SU-DHL-6 (cell line): ENCODE measurements at regions not wholly inside any gene's neighbourhood (a gene's known extent, or its start where the extent isn't known, plus 50 kb on each side); places are given as distances from the start of the nearest gene placed in this dataset.

Source experiments
- H2AFZ ChIP-seq: fragments of 200-600 bp; sonication (generic); 2 replicates; pipeline ENCODE4 v1.6.1; 2014; ENCODE audit warnings: low read depth, mild to moderate bottlenecking, moderate library complexity, mixed read lengths, antibody characterized with exemption, low read length; ENCODE audit not compliant: severe bottlenecking
- H3F3A ChIP-seq: fragments of 200-600 bp; shearing (Covaris generic); 2 replicates; pipeline ENCODE4 v1.6.0; 2016; ENCODE audit warnings: antibody characterized with exemption, mild to moderate bottlenecking; ENCODE audit not compliant: insufficient read depth
- H3K27ac ChIP-seq: fragments of 200-600 bp; sonication (generic); 2 replicates; pipeline ENCODE4 v1.5.1; 2016; ENCODE audit warnings: low read depth, mild to moderate bottlenecking, low read length, moderate library complexity, mixed read lengths
- H3K27me3 ChIP-seq: fragments of 200-600 bp; sonication (generic), shearing (Covaris generic); 2 replicates; pipeline ENCODE4 v1.6.0; 2014; ENCODE audit warnings: mild to moderate bottlenecking, low read length
- H3K36me3 ChIP-seq: fragments of 200-600 bp; sonication (generic); 2 replicates; pipeline ENCODE4 v1.6.1; 2014; ENCODE audit warnings: mild to moderate bottlenecking, low read length, mixed read lengths
- H3K4me2 ChIP-seq: fragments of 300-600, 200-600 bp; shearing (Covaris generic), sonication (generic); 2 replicates; pipeline ENCODE4 v1.6.0; 2014; ENCODE audit warnings: low read length, low read depth, mild to moderate bottlenecking; ENCODE audit not compliant: poor library complexity, severe bottlenecking
- H3K4me3 ChIP-seq: fragments of 200-600 bp; sonication (generic); 2 replicates; pipeline ENCODE4 v1.5.1; 2014; ENCODE audit warnings: antibody characterized with exemption, low read length, mild to moderate bottlenecking, mixed read lengths; ENCODE audit not compliant: insufficient read depth, poor library complexity, severe bottlenecking
- H3K79me2 ChIP-seq: fragments of 200-600 bp; sonication (generic); 2 replicates; pipeline ENCODE4 v1.6.1; 2014; ENCODE audit warnings: mild to moderate bottlenecking, low read length, moderate library complexity; ENCODE audit not compliant: insufficient read depth
- H3K9ac ChIP-seq: fragments of 200-600 bp; sonication (generic); 2 replicates; pipeline ENCODE4 v1.7.0; 2014; ENCODE audit warnings: mild to moderate bottlenecking, low read length
- H3K9me2 ChIP-seq: fragments of 200-600 bp; sonication (generic); replicated peaks from 2 replicates; pipeline ENCODE4 v1.6.1; 2014; ENCODE audit warnings: low read length; ENCODE audit not compliant: insufficient read depth
- H3K9me3 ChIP-seq: fragments of 200-600 bp; sonication (generic); 2 replicates; pipeline ENCODE4 v1.6.1; 2014; ENCODE audit warnings: low read length, mixed read lengths; ENCODE audit not compliant: insufficient read depth
- H4K20me1 ChIP-seq: fragments of 200-600 bp; sonication (generic); 2 replicates; pipeline ENCODE4 v1.6.1; 2014; ENCODE audit warnings: low read depth, mild to moderate bottlenecking, antibody characterized with exemption, low read length, moderate library complexity, mixed read lengths
- EZH2phosphoT487 ChIP-seq: fragments of 200-600 bp; sonication (generic), shearing (Covaris generic); conservative IDR thresholded peaks from 2 replicates; pipeline ENCODE4 v1.6.1; 2018; ENCODE audit warnings: mild to moderate bottlenecking, antibody characterized with exemption, low read length, moderate library complexity, mixed read lengths
- TF ChIP-seq, protein P1 (sequence below): fragments of 200-600 bp; sonication (generic); IDR thresholded peaks from one replicate; pipeline ENCODE4 v1.5.1; 2017; ENCODE audit warnings: antibody characterized with exemption, mild to moderate bottlenecking, low read length, moderate library complexity; ENCODE audit not compliant: insufficient read depth, poor library complexity, severe bottlenecking

DNA sequence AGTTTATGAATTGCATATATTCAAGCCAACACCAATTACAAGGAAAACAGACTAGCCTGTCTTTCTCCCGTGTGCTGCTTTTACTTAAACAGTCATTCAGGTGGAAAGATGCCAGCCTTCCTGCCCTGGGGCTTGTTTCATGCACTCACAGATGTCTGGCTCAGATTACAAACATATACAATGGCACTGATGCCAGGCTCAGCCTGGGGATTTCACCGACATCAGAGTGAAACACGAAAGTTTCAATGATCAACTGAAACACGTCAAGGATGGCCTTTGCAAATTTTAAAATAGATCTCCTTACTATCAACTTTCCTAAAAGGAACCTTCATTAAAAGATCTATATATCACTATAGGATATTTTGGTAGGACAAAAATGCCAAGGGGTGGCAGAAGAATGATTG lies 1576.5 kb downstream of the EFNA5 start:
- no peak overlapping the region for H3K4me3 ChIP-seq
- H4K20me1 ChIP-seq = no peaks in the 10 kb centered on the region
- no peaks in the 10 kb centered on the region for H3K9me3 ChIP-seq
- no peak overlapping the region for H3K4me2 ChIP-seq
- H3K79me2 ChIP-seq = no peaks in the 10 kb centered on the region
- H3F3A ChIP-seq = no peaks in the 10 kb centered on the region
- TF ChIP-seq, protein P1, sequence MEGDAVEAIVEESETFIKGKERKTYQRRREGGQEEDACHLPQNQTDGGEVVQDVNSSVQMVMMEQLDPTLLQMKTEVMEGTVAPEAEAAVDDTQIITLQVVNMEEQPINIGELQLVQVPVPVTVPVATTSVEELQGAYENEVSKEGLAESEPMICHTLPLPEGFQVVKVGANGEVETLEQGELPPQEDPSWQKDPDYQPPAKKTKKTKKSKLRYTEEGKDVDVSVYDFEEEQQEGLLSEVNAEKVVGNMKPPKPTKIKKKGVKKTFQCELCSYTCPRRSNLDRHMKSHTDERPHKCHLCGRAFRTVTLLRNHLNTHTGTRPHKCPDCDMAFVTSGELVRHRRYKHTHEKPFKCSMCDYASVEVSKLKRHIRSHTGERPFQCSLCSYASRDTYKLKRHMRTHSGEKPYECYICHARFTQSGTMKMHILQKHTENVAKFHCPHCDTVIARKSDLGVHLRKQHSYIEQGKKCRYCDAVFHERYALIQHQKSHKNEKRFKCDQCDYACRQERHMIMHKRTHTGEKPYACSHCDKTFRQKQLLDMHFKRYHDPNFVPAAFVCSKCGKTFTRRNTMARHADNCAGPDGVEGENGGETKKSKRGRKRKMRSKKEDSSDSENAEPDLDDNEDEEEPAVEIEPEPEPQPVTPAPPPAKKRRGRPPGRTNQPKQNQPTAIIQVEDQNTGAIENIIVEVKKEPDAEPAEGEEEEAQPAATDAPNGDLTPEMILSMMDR = no peak
- TF ChIP-seq EZH2phosphoT487 = no peak
- no peaks in the 10 kb centered on the region for H3K27me3 ChIP-seq
- no peak overlapping the region for H3K9ac ChIP-seq
- no peaks in the 10 kb centered on the region for H3K36me3 ChIP-seq
- H3K27ac ChIP-seq = no peak overlapping the region
- H2AFZ ChIP-seq = no peak overlapping the region
- H3K9me2 ChIP-seq = no peaks in the 10 kb centered on the region

DNA sequence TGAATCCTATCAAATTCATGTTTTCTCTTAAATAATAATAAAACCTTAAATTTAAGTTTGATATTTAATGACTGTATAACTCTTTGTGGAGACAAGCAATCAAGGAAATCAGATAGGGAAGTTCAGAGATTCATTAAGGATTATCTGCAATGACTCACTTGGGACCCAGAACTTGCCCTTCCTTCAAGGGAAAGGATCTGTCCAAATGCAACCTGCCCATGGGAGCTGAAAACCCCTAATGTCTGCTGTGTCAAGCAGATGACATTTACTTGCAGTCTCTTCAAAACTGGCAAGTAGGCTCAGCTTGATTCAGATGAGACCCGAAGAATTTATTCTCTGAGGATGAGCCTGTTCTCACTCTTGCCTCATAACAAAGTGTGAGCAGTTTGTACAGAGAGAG lies 1577.6 kb downstream of the EFNA5 start:
- H3K4me2 ChIP-seq = no peak overlapping the region
- H3K9me3 ChIP-seq = no peaks in the 10 kb centered on the region
- no peaks in the 10 kb centered on the region for H3K36me3 ChIP-seq
- H3K79me2 ChIP-seq = no peaks in the 10 kb centered on the region
- no peak overlapping the region for H2AFZ ChIP-seq
- no peak overlapping the region for H3K4me3 ChIP-seq
- no peak for TF ChIP-seq EZH2phosphoT487
- no peaks in the 10 kb centered on the region for H3K27me3 ChIP-seq
- H3K9me2 ChIP-seq = no peaks in the 10 kb centered on the region
- no peaks in the 10 kb centered on the region for H3F3A ChIP-seq
- H3K27ac ChIP-seq = no peak overlapping the region
- no peaks in the 10 kb centered on the region for H4K20me1 ChIP-seq
- H3K9ac ChIP-seq = no peak overlapping the region

DNA sequence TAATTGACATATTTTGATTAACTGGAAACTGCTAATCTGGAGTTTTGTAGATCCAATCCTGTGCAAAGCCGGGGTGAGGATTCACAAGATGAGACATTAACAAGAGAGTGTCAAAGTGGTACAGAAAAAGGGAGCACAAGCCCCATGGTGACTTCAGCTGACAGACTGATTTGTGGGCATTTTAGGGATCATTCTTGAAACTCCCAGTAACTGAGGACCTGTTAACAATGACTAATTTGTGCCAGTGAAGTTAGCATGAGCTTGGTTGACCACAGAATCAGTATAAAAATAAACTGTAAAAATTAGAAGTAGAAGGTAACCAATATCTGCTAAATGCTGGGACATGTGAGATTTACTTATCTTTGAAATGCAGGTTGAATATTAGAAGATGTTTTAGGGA lies 1578.3 kb downstream of the EFNA5 start:
- H4K20me1 ChIP-seq = no peaks in the 10 kb centered on the region
- no peak overlapping the region for H3K4me3 ChIP-seq
- no peak overlapping the region for H3K4me2 ChIP-seq
- H3K9me2 ChIP-seq = no peaks in the 10 kb centered on the region
- no peaks in the 10 kb centered on the region for H3F3A ChIP-seq
- TF ChIP-seq, protein P1 = no peak
- no peak for TF ChIP-seq EZH2phosphoT487
- H3K79me2 ChIP-seq = no peaks in the 10 kb centered on the region
- no peaks in the 10 kb centered on the region for H3K27me3 ChIP-seq
- no peak overlapping the region for H3K27ac ChIP-seq
- H2AFZ ChIP-seq = no peak overlapping the region
- H3K9ac ChIP-seq = no peak overlapping the region
- no peaks in the 10 kb centered on the region for H3K36me3 ChIP-seq
- H3K9me3 ChIP-seq = no peaks in the 10 kb centered on the region

DNA sequence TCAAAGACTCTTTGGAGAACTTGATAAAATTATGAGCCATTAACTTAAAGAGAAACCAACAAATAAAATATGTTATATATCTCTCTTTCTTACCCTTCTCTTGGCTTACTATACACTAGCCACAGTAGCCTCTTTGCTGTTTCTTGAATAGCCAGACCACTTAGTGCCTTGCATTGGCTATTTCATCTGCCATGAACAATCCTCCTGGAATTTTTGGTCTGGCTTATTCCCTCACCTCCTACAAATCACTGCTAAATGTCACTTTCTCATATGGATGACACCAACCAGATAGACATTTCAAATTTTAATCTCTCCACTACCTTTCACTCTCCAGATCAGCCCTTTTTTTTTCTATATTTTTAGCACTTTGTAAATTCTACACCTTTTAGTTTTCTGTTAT lies 1581.7 kb downstream of the EFNA5 start:
- H3K4me3 ChIP-seq = no peak overlapping the region
- no peak overlapping the region for H3K4me2 ChIP-seq
- no peaks in the 10 kb centered on the region for H3K27me3 ChIP-seq
- H4K20me1 ChIP-seq = no peaks in the 10 kb centered on the region
- TF ChIP-seq, protein P1 = no peak
- no peak for TF ChIP-seq EZH2phosphoT487
- H3K27ac ChIP-seq = no peak overlapping the region
- H2AFZ ChIP-seq = no peak overlapping the region
- no peaks in the 10 kb centered on the region for H3F3A ChIP-seq
- H3K9me2 ChIP-seq = no peaks in the 10 kb centered on the region
- H3K36me3 ChIP-seq = no peaks in the 10 kb centered on the region
- H3K9me3 ChIP-seq = no peaks in the 10 kb centered on the region
- no peak overlapping the region for H3K9ac ChIP-seq
- no peaks in the 10 kb centered on the region for H3K79me2 ChIP-seq
